ENCODE measurements at regions not wholly inside any gene's neighbourhood (a gene's known extent, or its start where the extent isn't known, plus 50 kb on each side); places are given as distances from the start of the nearest gene placed in this dataset.

- BruUV-seq (replicated peaks), result no TSS peak
- ChIA-PET POLR2A (no interaction called here), SMC1A (ENCODE audit: uncharacterized antibody, unreplicated experiment) (no interaction called here), RAD21 (ENCODE audit: unreplicated experiment) (no interaction called here), CTCF (no interaction called here)
- Histone ChIP-seq H3K27ac (ENCODE audit: control insufficient read depth, insufficient read depth) (no peak overlapping the region), H3K27me3 (replicated peaks in 1 of 2; ENCODE audit: control insufficient read depth in 2 of 2, insufficient read depth in 2 of 2, low read length in 1 of 2) (no peaks in the 10 kb centered on the region), H3K9ac (ENCODE audit: control insufficient read depth, insufficient read depth, low read length) (no peak overlapping the region), H3K4me1 (ENCODE audit: control insufficient read depth, insufficient read depth, low read length) (no peaks in the 10 kb centered on the region), H3K79me2 (ENCODE audit: control insufficient read depth, insufficient read depth, low read length) (no peaks in the 10 kb centered on the region), H3K4me3 (no peak overlapping the region), H3K9me3 (replicated peaks; ENCODE audit: control insufficient read depth, insufficient read depth, low read length) (no peaks in the 10 kb centered on the region), H3K36me3 (ENCODE audit: control insufficient read depth in 2 of 2, insufficient read depth in 2 of 2, low read length in 1 of 2) (no peaks in the 10 kb centered on the region), H2AFZ (ENCODE audit: control insufficient read depth, low read depth, low read length) (no peak overlapping the region), H4K20me1 (ENCODE audit: control insufficient read depth, insufficient read depth) (no peaks in the 10 kb centered on the region), H3K4me2 (ENCODE audit: control insufficient read depth, insufficient read depth) (no peak overlapping the region)
- TF ChIP-seq, protein P1, sequence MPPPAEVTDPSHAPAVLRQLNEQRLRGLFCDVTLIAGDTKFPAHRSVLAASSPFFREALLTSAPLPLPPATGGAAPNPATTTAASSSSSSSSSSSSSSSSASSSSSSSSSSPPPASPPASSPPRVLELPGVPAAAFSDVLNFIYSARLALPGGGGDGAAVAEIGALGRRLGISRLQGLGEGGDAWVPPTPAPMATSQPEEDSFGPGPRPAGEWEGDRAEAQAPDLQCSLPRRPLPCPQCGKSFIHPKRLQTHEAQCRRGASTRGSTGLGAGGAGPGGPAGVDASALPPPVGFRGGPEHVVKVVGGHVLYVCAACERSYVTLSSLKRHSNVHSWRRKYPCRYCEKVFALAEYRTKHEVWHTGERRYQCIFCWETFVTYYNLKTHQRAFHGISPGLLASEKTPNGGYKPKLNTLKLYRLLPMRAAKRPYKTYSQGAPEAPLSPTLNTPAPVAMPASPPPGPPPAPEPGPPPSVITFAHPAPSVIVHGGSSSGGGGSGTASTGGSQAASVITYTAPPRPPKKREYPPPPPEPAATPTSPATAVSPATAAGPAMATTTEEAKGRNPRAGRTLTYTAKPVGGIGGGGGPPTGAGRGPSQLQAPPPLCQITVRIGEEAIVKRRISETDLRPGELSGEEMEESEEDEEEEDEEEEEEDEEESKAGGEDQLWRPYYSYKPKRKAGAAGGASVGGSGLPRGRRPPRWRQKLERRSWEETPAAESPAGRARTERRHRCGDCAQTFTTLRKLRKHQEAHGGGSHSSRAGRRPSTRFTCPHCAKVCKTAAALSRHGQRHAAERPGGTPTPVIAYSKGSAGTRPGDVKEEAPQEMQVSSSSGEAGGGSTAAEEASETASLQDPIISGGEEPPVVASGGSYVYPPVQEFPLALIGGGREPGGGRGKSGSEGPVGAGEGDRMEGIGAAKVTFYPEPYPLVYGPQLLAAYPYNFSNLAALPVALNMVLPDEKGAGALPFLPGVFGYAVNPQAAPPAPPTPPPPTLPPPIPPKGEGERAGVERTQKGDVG (CRISPR knock-in tag; IDR thresholded peaks at IDR 0.05), result no peak
- TF ChIP-seq KDM1A (IDR thresholded peaks at IDR 0.05; ENCODE audit: borderline replicate concordance) (no peak), FOS (IDR thresholded peaks at IDR 0.05; ENCODE audit: borderline replicate concordance, extremely low read depth, insufficient read length) (no peak), SKIL (IDR thresholded peaks at IDR 0.05; ENCODE audit: low read depth, poor library complexity, severe bottlenecking) (no peak), BMI1 (IDR thresholded peaks at IDR 0.05; ENCODE audit: borderline replicate concordance) (no peak), FOXK2 (IDR thresholded peaks at IDR 0.05) (no peak), ZNF24 (IDR thresholded peaks at IDR 0.05) (no peak), FOXM1 (IDR thresholded peaks at IDR 0.05; ENCODE audit: low read depth, low read length) (no peak)
- TF ChIP-seq, protein P2, sequence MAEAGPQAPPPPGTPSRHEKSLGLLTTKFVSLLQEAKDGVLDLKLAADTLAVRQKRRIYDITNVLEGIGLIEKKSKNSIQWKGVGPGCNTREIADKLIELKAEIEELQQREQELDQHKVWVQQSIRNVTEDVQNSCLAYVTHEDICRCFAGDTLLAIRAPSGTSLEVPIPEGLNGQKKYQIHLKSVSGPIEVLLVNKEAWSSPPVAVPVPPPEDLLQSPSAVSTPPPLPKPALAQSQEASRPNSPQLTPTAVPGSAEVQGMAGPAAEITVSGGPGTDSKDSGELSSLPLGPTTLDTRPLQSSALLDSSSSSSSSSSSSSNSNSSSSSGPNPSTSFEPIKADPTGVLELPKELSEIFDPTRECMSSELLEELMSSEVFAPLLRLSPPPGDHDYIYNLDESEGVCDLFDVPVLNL (IDR thresholded peaks at IDR 0.05; ENCODE audit: low read depth, low read length), result no peak
- 0% methylated on average over 1 of the region's 1 CpG for WGBS (ENCODE audit: insufficient coverage, insufficient replicate concordance, low lambda C conversion rate, missing lambda C conversion rate)
- intact Hi-C loops (cut with micrococcal nuclease; ENCODE audit: unreplicated experiment) (no loop called here), in situ Hi-C loops (cut with MboI) (no loop called here)
- FAIRE-seq, result no peak
- no peak for ATAC-seq
- DNase-seq (ENCODE audit: low read depth, low spot score), result no peak
These were observed 600.0 kb downstream of the NR2F1-AS1 start for GRCh38 chr5:92981001-92981400.

Measured in GM12878 (cell line).